Hematopoietic multipotent progenitor cell treated with erythropoietin and hydrocortisone succinate and interleukin-3 and kit ligand, for 6 days (in vitro differentiated cells): ENCODE measurements at regions not wholly inside any gene's neighbourhood (a gene's known extent, or its start where the extent isn't known, plus 50 kb on each side); places are given as distances from the start of the nearest gene placed in this dataset.
"Not testable (repeated sequence)": the region's sequence is repeated elsewhere in the genome, so short reads cannot be mapped to it uniquely, and the experiment has no call there.

Experiments
- DNase-seq: peaks from one replicate; pipeline ENCODE4 v3.0.0-alpha.2; 2015

DNA sequence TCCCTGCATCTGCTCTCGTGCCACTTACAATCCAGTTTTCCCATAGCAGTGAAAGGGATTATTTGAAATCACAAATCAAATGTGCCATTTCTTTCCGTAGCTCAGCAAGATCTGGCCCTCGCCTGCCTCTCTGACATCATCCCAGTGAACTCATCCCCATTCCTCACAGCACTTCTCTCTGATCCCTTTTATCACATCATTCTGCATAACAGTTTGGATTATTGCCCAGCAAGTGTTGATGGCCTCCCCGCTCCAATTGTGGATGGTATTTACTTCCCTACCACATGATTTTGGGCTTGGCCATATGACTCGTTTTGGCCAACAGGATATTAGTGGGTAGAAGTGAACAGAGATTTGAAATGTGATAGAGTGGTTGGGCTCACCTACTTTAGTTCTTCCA is 185.0 kb downstream of the NPIPA7 start:
- not testable (repeated sequence) for DNase-seq

DNA sequence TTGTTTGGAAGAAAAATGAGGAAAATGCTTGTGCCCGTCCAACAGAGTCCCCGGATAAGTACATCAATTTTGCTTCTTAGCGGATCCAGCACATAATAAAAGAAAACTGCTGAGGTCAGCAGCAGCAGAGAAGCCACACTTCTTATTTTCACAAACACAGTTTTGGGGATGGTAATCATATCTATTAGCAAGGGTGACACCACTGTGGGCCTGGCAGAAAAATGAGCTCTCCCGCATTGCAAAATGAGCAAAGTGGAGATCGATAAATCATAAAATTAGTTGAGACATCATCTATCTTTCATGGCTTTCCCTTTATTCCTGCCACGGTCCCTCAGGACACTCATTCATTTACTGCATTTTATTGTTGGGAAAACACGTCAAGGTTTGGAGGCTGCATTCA is 186.4 kb downstream of the NPIPA7 start:
- DNase-seq, result not testable (repeated sequence)

DNA sequence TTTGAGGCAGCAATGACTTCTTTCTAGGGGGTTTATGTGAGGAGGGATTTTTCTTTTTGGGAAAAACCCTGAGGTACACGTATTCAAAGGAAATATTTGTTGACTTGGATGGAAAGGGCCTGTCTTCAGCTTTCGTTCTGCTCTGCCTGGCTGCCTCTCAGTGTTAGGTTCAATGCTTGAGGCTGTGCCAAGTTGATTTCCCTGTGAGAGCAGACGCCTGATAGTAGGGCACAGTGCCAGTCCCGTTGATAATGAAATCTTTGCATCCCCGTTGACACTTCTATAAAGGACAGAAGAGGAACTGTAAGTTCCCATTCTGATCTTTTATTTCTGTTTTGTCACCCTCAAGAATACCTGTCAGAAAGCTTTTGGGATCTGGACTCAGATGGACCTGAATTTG is 191.1 kb downstream of the NPIPA7 start:
- DNase-seq, result peak; percentile 61

DNA sequence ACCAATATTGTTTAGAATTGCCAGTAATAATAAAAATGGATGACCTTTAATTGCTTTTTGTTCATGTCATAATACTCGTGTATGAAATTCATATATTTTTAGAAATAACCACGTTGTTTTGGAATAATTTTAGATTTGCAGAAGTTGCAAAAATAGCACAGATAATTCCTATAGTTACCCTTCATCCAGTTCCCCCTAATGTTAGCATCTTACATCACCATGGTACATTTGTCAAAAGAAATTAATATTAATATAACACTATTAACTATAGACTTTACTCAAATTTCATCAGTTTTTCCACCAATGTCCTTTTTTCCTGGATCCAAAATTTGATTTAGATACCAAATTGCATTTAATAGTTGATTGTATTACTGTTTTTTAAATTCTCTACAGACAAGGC is 191.9 kb downstream of the NPIPA7 start:
- DNase-seq, result not testable (repeated sequence)

DNA sequence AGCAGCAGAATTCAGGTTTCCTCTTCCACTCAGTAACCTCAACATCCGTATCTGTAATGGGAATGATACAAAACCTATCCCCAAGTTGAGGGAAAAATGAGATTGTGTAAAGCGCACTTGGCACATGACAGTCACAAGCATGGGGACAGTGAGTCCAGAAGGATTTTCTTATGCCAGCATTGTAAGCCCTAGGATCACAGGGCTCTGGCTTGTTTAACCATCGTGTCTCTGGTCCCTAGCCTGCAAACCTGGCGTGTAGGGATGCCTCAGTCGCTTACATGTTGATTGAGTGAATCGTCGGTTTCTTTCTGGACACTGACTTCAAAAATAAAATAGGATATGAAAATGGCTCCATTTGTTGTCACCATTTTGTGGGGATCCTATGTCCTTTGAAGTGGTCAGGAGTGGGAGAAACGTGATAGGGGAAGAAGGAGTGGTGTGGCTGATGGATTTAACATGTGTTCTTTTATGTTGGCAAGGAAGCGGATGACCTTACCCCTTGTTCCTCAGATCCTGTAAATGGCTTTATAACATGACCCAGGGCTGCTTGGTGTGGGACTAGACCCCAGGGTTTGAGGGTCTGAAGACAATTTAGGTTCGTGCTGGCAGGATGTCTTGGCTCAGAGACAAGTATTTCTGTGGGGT is 193.3 kb downstream of the NPIPA7 start:
- DNase-seq, result not testable (repeated sequence)

DNA sequence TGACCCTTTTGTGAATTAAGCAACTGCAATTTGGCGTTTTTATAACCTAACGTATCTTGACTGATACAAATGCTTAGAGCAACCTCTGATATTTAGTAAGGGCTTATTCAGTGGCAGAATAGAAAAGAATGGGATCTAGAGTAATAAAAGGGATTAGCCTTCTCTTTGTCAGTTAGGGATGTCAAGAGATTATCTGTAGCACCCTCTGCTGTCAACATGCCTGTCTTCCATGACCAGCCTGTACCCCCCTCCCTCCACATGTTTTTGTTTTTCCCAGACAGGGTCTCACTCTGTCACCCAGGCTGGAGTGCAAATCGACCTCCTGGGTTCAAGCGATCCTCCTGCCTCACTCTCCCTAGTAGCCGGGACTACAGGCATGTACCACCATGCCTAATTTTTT is 198.1 kb downstream of the NPIPA7 start:
- DNase-seq, result not testable (repeated sequence)

DNA sequence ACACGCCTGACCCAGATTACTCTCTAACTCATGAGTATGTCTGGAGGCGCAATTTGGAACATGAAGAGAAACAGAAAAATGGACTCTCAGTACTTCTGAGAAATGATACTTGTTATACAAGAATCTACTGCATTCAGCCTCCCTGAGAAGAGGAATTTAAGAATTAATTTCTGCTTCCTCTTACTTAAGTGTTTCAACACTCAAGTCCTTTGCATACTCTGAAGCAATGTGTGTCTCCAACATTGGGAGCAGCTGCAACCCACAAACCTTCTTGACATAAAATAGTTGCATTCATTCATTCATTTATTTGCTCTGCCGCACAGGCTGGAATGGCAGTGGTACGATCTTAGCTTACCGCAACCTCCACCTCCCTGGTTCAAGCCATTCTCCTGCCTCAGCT is 199.8 kb downstream of the NPIPA7 start:
- DNase-seq, result peak; percentile 3

DNA sequence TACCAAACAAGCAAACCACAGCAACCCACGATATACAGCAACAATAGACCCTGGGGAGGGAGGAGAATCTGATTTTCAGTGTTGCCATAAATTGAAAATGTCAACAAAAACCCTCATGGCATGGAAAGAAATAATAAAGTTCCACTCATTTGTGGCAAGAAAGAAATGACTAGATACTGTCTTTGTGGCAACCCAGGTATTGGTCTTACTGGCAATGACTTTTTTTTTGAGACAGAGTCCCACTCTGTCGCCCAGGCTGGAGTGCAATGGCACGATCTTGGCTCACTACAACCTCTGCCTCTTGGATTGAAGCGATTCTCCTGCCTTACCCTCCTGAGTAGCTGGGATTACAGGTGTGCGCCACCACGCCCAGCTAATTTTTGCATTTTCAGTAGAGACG is 204.0 kb downstream of the NPIPA7 start:
- DNase-seq, result not testable (repeated sequence)

DNA sequence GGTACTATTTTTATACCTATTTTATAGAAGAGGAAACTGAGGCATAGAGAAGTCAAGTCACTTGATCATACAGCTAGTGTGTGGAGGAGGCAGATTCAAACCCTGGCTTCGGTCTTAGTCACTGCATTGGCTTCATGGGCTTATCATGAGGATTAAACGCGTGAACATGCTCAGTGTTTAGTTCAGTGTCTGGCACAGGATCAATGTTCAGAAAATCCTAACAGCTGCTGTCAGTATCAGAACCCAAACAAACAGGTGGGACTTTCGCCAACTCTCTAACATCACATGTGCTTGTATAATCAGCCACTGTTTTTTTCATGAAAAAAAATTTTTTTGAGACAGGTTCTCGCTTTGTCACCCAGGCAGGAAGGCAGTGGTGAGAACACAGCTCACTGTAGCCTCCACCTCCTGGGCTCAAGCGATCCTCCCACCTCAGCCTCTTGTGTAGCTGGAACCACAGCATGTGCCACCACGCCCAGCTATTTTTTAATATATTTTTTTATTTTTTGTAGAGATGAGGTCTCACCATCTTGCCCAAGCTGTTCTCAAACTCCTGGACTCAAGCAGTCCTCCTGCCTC is 207.2 kb downstream of the NPIPA7 start:
- peak; percentile 36 for DNase-seq

DNA sequence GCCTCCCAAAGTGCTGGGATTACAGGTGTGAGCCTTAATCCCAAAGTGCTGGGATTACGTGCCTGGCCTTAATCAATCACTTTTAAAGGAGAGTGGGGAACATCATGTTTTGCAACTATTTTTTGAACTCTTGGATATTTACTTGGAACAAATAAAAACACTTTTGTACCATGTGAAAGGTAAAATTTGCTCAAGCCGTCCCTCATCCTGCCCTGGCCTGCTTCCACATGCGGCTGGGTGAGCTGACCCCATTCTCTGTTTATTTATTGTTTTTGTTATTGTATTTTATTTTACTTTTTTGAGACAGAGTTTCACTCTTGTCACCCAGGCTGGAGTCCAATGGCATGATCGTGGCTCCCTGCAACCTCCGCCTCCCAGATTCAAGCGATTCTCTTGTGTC is 208.0 kb downstream of the NPIPA7 start:
- DNase-seq, result not testable (repeated sequence)

DNA sequence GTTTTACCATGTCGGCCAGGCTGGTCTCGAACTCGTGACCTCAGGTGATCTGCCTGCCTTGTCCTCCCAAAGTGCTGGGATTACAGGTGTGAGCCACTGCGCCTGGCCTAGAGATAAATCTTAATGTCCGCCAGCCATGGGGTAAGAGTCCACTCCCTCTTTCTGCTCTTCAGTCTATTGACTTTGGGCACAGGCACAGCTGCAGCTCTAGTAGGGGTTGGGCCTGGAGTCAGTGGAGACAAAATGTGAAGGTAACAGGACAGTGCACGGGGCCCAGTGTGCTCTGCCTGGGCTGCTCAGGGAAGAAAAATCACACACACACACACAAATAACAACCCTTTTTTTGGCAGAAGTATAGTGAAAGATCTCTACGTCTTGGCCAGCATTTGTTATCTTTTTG is 209.5 kb downstream of the NPIPA7 start:
- not testable (repeated sequence) for DNase-seq

DNA sequence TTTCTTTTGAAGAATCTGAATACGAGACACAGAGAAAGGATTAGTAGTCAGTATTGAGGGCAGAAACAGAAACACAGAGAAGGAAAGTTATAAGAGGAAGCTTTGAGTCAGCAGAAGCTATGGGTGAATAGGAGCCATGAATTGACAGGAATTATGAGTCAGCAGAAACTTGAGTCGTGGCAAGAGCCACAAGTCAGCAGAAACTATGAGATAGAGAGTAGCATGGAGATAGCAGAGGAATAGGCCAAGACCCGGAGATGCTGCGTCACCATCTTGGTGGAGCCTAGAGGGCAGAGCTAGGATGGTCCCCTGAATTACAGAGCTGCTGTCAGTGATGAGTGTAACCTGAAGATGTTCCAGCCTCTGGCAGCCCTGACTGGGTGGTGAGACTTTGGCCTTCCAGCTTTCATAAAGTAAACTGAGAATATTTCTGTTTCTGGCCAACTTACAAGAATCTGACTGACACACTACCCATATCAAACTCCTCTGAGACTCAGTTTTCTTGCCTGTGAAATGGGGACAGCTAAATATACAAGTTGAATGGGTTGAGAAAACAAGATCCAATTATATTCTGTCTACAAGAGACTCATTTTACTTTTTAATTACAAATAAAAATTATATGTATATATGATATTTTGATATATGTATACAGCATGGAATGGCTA is 211.8 kb downstream of the NPIPA7 start:
- DNase-seq, result not testable (repeated sequence)

DNA sequence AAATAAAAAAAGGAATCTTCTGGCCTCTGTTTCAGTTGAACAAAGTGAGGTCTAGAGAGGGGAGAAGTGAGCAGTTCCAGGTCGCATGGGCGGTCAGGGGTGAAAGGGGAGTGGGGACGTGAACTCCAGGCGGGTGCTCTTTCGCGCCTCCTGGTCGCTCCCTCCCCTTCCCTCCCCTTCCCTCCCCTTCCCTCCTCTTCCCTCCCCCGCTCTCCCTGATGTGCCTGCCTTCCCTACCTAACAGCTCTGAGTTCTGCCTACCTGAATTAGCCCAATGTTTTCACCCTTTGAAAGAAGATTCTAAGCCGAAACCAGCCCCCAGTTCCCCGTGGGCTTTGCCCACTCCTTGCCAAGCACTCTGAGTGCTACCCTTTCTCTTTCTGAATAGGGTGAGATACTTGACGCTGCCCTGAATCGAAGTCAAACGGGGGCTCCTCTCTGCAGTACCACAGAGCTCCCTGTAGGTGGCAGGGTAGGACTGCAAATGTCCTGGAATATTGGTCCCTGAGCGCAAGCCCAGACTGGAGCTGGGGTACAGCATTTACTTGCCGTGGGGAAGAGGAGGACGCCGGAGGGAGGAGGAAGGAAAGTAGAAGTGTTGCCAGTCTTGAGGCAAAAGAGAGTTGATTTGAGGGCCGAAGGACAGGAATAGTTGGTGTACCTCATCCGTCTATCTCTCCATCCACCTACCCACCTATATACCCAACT is 214.4 kb downstream of the NPIPA7 start:
- DNase-seq, result peak; percentile 16

DNA sequence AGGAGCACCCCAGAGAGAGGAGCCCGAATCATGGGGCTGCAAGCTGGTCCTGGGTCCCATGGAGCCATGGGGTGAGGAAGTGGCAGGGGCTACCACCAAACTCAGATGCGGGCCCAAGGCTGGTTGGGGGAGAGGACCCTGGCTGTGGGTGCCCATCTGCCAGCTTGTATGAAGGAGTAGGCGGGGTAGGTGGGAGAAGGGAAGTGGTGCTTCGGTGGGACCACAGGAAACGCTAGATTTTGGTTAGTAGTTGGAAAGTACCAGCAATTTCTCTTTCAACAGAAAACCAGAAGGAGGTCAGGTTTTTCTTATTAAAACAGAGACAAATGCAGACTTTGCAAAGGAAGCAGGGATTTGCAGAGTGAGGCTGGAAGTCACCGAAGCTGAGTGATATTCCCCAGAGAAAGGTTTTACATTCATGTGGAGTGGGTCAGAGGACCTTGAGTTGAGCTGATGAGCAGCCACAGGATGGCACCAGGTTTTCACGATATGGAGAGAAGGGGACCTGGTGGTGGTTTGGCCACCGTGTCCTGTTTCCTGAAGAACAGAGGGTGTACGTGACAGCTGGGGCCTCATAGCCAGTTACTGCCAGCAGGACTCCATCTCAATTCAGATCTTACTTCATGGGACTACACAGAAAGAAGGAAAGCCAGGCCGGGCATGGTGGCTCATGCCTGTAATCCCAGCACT is 216.2 kb downstream of the NPIPA7 start:
- not testable (repeated sequence) for DNase-seq

DNA sequence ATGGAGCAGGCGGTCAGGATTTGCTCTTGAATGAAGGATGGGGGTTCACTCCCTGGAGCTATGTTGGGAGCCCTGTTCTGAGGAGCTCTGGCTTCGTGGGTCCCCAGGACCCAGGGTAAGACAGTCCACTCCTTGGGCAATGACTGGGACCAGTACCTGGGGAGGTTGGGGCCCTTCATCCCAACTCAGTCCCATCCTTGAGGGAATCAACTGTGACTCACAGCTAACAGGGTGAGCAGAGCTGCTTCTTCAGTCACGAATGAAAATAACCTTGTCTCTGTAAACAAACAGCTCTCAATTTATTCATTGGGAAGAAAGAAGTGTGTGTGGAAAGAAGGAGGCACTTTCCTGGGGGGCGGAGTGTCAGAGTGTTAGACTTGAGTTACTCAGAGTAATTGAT is 222.3 kb downstream of the NPIPA7 start:
- not testable (repeated sequence) for DNase-seq

DNA sequence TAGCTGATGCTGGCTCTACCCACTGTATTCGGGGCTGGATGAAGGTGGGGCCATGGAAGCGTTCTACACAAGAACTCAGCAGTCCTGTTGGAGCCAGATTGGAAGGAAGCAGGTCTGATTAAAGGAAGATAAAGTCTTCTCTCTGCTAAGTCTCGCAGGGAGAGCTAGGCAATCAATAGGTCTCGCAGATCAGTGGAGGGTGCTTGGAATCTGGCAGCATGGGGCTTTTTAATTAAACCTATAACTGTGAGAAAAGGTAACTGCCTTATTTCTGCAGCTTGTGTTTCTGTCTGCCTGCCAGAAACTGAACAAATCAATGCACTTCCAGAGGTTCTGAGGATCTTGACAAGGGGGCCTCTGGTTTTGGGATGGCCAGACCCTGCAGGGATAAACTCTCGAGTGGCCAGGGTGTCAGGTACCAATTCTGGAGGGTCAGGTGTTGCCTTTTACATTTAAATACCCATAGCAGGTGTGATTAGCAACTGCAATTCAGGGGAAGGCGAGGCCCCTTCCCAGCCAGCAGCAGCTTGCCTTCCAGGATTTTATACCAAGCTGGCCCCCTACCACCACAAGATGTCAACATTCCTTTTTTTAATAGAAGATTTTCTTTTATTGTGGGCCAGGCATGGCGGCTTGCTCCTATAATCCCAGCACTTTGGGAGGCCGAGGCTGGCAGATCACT is 228.6 kb downstream of the NPIPA7 start:
- DNase-seq, result not testable (repeated sequence)

DNA sequence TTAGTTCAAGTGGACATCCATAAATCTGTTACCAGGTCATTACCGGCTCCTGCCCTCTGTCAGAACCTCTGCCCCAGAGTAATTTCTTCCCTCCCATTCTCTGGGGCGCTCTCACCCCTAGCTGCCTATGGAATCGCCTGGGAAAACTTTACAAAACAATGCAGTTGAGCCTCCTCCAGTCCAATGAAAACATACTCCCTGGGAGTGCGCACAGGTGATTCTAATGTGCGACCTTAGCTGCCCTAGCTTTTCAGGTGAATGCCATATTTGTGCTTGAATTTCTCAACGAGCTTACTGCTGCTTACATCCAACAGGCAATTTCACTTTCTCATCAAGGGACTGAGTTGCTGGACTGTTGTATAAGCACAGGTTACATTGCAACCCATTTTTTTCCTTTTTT is 230.7 kb downstream of the NPIPA7 start:
- DNase-seq, result not testable (repeated sequence)

DNA sequence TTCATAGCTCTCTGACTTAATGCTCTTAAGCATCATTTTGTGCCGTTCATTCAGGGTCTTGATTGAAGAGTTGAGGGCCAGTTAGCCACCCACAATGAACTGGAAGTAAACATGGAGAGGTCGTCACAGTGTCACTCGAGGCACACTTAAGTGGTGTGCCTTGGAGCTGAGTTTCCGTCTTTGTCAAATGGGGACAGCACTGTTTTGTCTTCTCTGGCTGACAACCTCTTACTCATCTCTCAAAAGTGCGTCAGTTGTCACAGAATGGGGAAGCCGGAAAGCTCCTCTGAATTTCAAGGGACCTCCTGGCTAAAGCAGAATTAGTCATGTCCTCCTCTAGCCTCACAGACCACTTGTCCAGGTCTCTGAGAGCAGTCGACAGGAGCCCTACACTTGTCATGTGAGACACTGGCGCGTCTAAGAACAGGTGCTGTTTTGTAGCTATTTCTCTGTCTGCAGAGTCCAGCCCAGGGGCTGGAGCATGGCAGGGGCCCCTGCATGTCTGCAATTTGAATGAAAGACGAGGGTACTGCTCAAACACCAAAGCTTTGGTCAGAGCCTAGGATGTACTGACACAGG is 231.5 kb downstream of the NPIPA7 start:
- DNase-seq, result not testable (repeated sequence)

DNA sequence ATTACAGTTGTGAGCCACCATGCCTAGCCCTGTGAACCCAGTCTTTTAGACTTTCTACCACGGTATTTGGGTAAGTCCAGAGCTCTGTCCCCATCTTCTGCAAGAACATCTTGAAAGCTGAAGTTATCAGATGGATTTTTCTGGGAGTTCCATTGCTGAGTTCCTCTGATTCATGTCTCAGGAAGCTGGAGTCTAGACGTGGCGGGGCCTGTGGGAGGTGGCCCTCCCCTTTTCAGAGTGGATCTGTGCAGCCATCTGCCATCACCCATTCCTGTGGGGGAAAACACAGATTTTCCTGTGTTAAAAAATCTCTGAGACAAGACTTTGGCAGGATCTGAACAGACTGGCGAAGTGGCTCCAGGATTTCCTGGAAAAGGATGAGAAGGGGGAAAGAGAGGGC is 234.3 kb downstream of the NPIPA7 start:
- DNase-seq, result not testable (repeated sequence)

DNA sequence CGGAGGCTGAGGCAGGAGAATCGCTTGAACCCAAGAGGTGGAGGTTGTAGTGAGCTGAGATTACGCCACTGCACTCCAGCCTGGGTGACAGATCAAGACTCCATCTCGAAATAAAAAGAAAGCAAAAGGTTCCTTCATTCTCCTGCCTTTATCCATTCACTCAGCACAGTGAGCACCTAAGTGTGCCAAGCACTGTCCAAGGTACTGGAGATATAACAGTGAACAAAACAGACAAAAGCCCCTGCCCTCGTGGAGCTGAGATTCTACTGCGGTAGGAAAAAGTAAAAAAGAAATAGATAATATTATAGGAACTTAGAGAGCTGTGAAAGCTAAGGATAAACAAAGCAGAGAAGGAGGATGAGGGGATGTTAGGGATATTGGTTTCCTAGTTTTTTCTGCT is 235.5 kb downstream of the NPIPA7 start:
- not testable (repeated sequence) for DNase-seq

DNA sequence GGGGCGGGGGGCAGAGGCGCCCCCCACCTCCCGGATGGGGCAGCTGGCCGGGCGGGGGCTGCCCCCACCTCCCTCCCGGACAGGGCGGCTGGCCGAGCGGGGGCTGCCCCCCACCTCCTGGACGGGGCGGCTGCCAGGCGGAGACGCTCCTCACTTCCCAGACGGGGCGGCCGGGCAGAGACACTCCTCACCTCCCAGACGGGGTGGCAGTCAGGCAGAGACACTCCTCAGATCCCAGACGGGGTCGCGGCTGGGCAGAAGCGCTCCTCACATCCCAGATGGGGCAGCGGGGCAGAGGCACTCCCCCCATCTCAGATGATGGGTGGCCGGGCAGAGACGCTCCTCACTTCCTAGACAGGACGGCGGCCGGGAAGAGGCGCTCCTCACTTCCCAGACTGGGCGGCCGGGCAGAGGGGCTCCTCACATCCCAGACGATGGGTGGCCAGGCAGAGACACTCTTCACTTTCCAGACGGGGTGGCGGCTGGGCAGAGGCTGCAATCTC is 240.1 kb downstream of the NPIPA7 start:
- DNase-seq, result not testable (repeated sequence)

DNA sequence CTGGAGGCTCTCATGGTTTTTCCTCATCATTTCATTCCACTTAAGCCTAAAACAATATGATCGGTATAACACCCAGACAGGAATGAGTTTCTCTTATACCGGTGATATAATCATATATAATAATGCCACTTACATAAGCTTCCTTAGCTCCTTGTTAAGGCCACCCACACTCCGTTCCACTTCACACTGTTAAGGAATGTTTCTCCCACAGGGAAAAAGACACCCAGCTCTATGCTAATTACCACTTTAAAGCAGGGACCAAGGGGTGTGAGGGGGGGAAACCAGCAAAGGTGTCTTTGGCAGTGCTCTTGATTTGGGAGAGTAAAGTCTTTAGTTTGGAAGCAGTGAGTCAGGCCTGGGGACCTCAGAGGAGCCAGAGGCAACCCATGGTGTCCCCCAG is 245.4 kb downstream of the NPIPA7 start:
- not testable (repeated sequence) for DNase-seq
